ENCODE measurements at regions not wholly inside any gene's neighbourhood (a gene's known extent, or its start where the extent isn't known, plus 50 kb on each side); places are given as distances from the start of the nearest gene placed in this dataset.

DNA sequence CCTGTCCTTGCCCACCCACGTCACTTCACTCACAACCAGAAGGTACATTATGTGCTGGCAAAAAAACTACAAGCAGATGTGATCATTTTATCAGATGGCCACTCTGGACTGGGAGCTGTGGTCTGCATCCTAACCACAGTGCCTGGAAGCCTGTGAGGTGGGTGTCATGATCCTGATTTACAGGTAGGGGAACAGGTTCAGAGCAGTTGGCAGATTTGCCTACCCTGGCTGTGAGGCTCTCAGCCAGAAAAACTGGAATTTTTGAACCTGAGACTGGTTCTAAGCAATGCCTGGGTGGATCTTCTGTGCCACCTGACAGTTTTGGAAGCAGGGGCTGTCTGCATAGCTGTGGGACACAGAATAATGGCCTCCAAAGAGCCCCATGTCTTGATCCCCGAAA lies 150.8 kb downstream of the SYF2 start:
- no peaks in the 10 kb centered on the region for H3K27me3 ChIP-seq (ENCODE audit: control insufficient read depth, insufficient read depth, low read length)
- TF ChIP-seq TCF7L2 (IDR thresholded peaks at IDR 0.05; ENCODE audit: low read depth, low read length) (no peak), SIN3A (IDR thresholded peaks at IDR 0.05; ENCODE audit: borderline replicate concordance, insufficient read depth, low read depth, low read length) (no peak), POLR2AphosphoS5 (IDR thresholded peaks at IDR 0.05; ENCODE audit: low read depth, low read length) (no peak)
- TF ChIP-seq, protein P1, sequence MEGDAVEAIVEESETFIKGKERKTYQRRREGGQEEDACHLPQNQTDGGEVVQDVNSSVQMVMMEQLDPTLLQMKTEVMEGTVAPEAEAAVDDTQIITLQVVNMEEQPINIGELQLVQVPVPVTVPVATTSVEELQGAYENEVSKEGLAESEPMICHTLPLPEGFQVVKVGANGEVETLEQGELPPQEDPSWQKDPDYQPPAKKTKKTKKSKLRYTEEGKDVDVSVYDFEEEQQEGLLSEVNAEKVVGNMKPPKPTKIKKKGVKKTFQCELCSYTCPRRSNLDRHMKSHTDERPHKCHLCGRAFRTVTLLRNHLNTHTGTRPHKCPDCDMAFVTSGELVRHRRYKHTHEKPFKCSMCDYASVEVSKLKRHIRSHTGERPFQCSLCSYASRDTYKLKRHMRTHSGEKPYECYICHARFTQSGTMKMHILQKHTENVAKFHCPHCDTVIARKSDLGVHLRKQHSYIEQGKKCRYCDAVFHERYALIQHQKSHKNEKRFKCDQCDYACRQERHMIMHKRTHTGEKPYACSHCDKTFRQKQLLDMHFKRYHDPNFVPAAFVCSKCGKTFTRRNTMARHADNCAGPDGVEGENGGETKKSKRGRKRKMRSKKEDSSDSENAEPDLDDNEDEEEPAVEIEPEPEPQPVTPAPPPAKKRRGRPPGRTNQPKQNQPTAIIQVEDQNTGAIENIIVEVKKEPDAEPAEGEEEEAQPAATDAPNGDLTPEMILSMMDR (IDR thresholded peaks at IDR 0.05): no peak
- TF ChIP-seq, protein P2, sequence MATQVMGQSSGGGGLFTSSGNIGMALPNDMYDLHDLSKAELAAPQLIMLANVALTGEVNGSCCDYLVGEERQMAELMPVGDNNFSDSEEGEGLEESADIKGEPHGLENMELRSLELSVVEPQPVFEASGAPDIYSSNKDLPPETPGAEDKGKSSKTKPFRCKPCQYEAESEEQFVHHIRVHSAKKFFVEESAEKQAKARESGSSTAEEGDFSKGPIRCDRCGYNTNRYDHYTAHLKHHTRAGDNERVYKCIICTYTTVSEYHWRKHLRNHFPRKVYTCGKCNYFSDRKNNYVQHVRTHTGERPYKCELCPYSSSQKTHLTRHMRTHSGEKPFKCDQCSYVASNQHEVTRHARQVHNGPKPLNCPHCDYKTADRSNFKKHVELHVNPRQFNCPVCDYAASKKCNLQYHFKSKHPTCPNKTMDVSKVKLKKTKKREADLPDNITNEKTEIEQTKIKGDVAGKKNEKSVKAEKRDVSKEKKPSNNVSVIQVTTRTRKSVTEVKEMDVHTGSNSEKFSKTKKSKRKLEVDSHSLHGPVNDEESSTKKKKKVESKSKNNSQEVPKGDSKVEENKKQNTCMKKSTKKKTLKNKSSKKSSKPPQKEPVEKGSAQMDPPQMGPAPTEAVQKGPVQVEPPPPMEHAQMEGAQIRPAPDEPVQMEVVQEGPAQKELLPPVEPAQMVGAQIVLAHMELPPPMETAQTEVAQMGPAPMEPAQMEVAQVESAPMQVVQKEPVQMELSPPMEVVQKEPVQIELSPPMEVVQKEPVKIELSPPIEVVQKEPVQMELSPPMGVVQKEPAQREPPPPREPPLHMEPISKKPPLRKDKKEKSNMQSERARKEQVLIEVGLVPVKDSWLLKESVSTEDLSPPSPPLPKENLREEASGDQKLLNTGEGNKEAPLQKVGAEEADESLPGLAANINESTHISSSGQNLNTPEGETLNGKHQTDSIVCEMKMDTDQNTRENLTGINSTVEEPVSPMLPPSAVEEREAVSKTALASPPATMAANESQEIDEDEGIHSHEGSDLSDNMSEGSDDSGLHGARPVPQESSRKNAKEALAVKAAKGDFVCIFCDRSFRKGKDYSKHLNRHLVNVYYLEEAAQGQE (IDR thresholded peaks at IDR 0.05; ENCODE audit: insufficient read depth in 1 of 2, low read depth in 2 of 2, low read length in 1 of 2): no peak
- no peaks in the 10 kb centered on the region for H3K9me3 ChIP-seq (ENCODE audit: control insufficient read depth, insufficient read depth, low read depth, low read length)
- no peak for ATAC-seq
- H3K4me3 ChIP-seq (ENCODE audit: low read depth in 2 of 2, low read length in 2 of 2): no peak overlapping the region
- POLR2A ChIA-PET: interaction anchor here (0.6 kb wide), 1 partner anchor 18 kb away, joined by 10 read pairs; no protein-coding TSS in a partner anchor
- in situ Hi-C loops (cut with HindIII; ENCODE audit: low pct_unique_long_range_greater_than_20kb, low sequenced_read_pairs) (no loop called here), intact Hi-C loops (cut with micrococcal nuclease; ENCODE audit: unreplicated experiment) (no loop called here)
- no peak overlapping the region for H3K27ac ChIP-seq (ENCODE audit: low read length)
- no peaks in the 10 kb centered on the region for H3K36me3 ChIP-seq (ENCODE audit: control insufficient read depth, insufficient read depth, low read length)
- DNase-seq (ENCODE audit: low read depth, low spot score): no peak
- no TSS peak for BruUV-seq (replicated peaks)
- H3K4me1 ChIP-seq (ENCODE audit: control insufficient read depth, insufficient read depth, low read length): no peaks in the 10 kb centered on the region
- CTCF ChIA-PET: no interaction called here

DNA sequence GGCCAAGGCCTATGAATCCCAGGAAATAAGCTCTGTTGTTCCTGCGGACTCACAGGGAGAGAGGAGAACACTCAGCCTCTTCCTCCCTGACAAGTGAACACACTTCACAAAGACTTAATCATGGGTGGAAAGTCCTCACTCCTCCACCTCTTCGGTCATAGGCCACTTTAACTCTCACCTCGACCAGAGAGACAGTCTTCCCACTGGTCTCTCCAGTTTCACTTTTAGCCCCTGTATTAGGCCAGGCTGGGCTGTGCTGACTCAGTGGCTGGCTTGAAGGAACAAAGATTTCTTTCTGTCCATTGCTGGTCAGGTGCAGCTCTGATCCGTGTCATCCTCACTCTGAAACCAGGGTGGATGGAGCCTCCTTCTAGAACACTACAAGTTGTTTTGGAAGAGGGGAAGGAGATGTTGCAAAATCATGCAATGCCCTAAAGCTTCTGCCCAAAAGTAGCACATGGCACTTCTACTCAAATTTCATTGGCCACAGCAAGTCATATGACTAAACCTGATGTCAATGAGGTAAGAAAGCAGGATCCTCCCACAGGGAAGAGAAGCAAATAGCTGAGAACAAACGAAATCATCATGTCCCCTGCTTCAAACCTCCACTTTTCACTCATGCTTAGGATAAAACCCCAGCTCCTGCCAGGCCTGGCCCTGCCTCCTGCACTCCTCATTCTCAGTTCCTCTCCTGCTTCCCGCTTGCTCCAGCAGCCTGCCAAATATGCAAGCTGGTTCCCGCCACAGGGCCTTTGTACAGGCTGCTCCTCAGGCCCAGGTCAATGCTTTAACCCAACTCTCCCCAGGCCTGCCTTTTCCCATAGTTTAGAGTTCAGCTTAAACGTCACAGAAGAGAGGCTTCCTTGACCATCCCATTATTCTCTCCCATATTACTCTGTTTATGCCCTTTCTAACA lies 150.5 kb upstream of the RUNX3 start:
- no peaks in the 10 kb centered on the region for H3K9me3 ChIP-seq (ENCODE audit: control insufficient read depth, insufficient read depth, low read depth, low read length)
- POLR2A ChIA-PET: interaction anchor here (0.6 to 0.7 kb wide), 2 partner anchors 19 to 83 kb away, joined by 5 to 10 read pairs; no protein-coding TSS in a partner anchor
- intact Hi-C loops (cut with micrococcal nuclease; ENCODE audit: unreplicated experiment) (no loop called here), in situ Hi-C loops (cut with HindIII; ENCODE audit: low pct_unique_long_range_greater_than_20kb, low sequenced_read_pairs) (no loop called here)
- no peak overlapping the region for H3K27ac ChIP-seq (ENCODE audit: low read length)
- BruUV-seq (replicated peaks): no TSS peak
- CTCF ChIA-PET: interaction anchor here (1.2 kb wide), 1 partner anchor 21 kb away, joined by 3 read pairs; no protein-coding TSS in a partner anchor
- TF ChIP-seq, protein P1 (IDR thresholded peaks at IDR 0.05): no peak
- no peak for TF ChIP-seq POLR2AphosphoS5 (IDR thresholded peaks at IDR 0.05; ENCODE audit: low read depth, low read length)
- TF ChIP-seq, protein P2 (IDR thresholded peaks at IDR 0.05; ENCODE audit: insufficient read depth in 1 of 2, low read depth in 2 of 2, low read length in 1 of 2): no peak
- no peak for TF ChIP-seq SIN3A (IDR thresholded peaks at IDR 0.05; ENCODE audit: borderline replicate concordance, insufficient read depth, low read depth, low read length)
- no peak for TF ChIP-seq TCF7L2 (IDR thresholded peaks at IDR 0.05; ENCODE audit: low read depth, low read length)
- H3K4me1 ChIP-seq (ENCODE audit: control insufficient read depth, insufficient read depth, low read length): no peaks in the 10 kb centered on the region
- no peak overlapping the region for H3K4me3 ChIP-seq (ENCODE audit: low read depth in 2 of 2, low read length in 2 of 2)
- DNase-seq (ENCODE audit: low read depth, low spot score) (no peak), ATAC-seq (no peak)
- H3K27me3 ChIP-seq (ENCODE audit: control insufficient read depth, insufficient read depth, low read length): no peaks in the 10 kb centered on the region
- no peaks in the 10 kb centered on the region for H3K36me3 ChIP-seq (ENCODE audit: control insufficient read depth, insufficient read depth, low read length)
